NOMO-1 treated with dmso at 0.1 percent for 144 hours (cell line): ENCODE measurements at regions not wholly inside any gene's neighbourhood (a gene's known extent, or its start where the extent isn't known, plus 50 kb on each side); places are given as distances from the start of the nearest gene placed in this dataset.
"Not testable (repeated sequence)": the region's sequence is repeated elsewhere in the genome, so short reads cannot be mapped to it uniquely, and the experiment has no call there.

Source experiments
- DNase-seq: peaks from one replicate; lab custom pipeline; 2025; ENCODE audit not compliant: unreplicated experiment; lab: John Stamatoyannopoulos, UW

- no peak for DNase-seq
Observed at GRCh38 chr2:240368781-240369331, 66.6 kb upstream of the GPC1 start.

GRCh38 chr2:240369335-240369734, 66.1 kb upstream of the GPC1 start:
- no peak for DNase-seq

- DNase-seq, result no peak
Observed at GRCh38 chr2:240369801-240370585, 65.5 kb upstream of the GPC1 start.

GRCh38 chr2:240371129-240372000, 64.1 kb upstream of the GPC1 start:
- DNase-seq, result no peak

GRCh38 chr2:240372101-240372500, 63.4 kb upstream of the GPC1 start:
- DNase-seq, result no peak

GRCh38 chr2:240373289-240373885, 62.1 kb upstream of the GPC1 start:
- no peak for DNase-seq

- no peak for DNase-seq
Observed at GRCh38 chr2:240374085-240374907, 61.2 kb upstream of the GPC1 start.

GRCh38 chr2:240375024-240375645, 60.3 kb upstream of the GPC1 start:
- no peak for DNase-seq

- no peak for DNase-seq
Observed at GRCh38 chr2:240376739-240377138, 58.7 kb upstream of the GPC1 start.

GRCh38 chr2:240377366-240377765, 58.1 kb upstream of the GPC1 start:
- no peak for DNase-seq

- no peak for DNase-seq
Observed at GRCh38 chr2:240379089-240379636, 56.3 kb upstream of the GPC1 start.

- DNase-seq, result no peak
Observed at GRCh38 chr2:240383099-240383758, 52.2 kb upstream of the GPC1 start.

GRCh38 chr2:240383871-240384700, 51.4 kb upstream of the GPC1 start:
- no peak for DNase-seq

GRCh38 chr2:240384711-240385450, 50.6 kb upstream of the GPC1 start:
- no peak for DNase-seq

- not testable (repeated sequence) for DNase-seq
Observed at GRCh38 chr2:240385451-240386161, 49.9 kb upstream of the GPC1 start.
